H1 (cell line): ENCODE measurements at regions not wholly inside any gene's neighbourhood (a gene's known extent, or its start where the extent isn't known, plus 50 kb on each side); places are given as distances from the start of the nearest gene placed in this dataset.

Experiments used
- BRCA1 ChIP-seq: IDR thresholded peaks from 2 replicates; pipeline ENCODE4 v1.6.1; 2012; ENCODE audit warnings: low read depth, low read length, improper control_type of control experiment
- CHD1 ChIP-seq: IDR thresholded peaks from 2 replicates; pipeline ENCODE4 v1.6.1; 2012; ENCODE audit warnings: low read depth, low read length, improper control_type of control experiment
- CREB1 ChIP-seq: IDR thresholded peaks from 2 replicates; pipeline ENCODE4 v1.6.1; 2012; ENCODE audit warnings: inconsistent platforms
- KDM5A ChIP-seq: fragments of 200-600 bp; IDR thresholded peaks from 2 replicates; pipeline ENCODE4 v1.7.1; 2012; ENCODE audit warnings: mild to moderate bottlenecking, low read length, inconsistent platforms, mixed read lengths
- SIRT6 ChIP-seq: IDR thresholded peaks from one replicate; pipeline ENCODE4 v1.7.1; 2012; ENCODE audit warnings: low read length, inconsistent platforms
- TF ChIP-seq, protein P1 (sequence below): fragments of 300-600 bp; sonication (generic); IDR thresholded peaks from 2 replicates; pipeline ENCODE4 v1.7.1; 2012; ENCODE audit warnings: low read length, moderate library complexity, mild to moderate bottlenecking, inconsistent platforms; ENCODE audit not compliant: insufficient replicate concordance
- TF ChIP-seq, protein P2 (sequence below): IDR thresholded peaks from 2 replicates; pipeline ENCODE4 v1.6.1; 2011; ENCODE audit warnings: low read depth, mild to moderate bottlenecking, low read length; ENCODE audit not compliant: insufficient read depth
- TF ChIP-seq, protein P3 (sequence below): IDR thresholded peaks from 2 replicates; pipeline ENCODE4 v1.6.1; 2012; ENCODE audit warnings: inconsistent platforms

DNA sequence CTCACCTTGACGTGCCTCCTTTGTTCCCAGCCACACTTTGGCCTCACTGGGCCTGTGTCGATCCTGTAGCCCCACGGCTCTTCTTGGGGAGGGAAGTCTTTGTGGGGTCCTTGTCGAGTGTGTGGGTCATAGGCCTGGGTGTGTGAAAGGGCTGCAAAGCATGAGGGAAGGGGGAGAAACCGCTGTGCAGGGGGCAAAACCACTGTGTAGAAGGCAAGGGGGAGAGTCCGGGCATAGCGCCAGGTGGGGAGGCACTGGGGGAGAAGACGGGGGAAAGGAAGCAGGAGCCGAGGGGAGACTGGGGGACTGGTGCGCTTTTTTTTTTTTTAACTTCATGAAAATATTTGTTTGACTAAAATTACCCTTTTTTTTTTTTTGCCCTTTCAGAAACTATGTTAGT is 65.1 kb upstream of the RASD2 start (continued):
- TF ChIP-seq, protein P1, sequence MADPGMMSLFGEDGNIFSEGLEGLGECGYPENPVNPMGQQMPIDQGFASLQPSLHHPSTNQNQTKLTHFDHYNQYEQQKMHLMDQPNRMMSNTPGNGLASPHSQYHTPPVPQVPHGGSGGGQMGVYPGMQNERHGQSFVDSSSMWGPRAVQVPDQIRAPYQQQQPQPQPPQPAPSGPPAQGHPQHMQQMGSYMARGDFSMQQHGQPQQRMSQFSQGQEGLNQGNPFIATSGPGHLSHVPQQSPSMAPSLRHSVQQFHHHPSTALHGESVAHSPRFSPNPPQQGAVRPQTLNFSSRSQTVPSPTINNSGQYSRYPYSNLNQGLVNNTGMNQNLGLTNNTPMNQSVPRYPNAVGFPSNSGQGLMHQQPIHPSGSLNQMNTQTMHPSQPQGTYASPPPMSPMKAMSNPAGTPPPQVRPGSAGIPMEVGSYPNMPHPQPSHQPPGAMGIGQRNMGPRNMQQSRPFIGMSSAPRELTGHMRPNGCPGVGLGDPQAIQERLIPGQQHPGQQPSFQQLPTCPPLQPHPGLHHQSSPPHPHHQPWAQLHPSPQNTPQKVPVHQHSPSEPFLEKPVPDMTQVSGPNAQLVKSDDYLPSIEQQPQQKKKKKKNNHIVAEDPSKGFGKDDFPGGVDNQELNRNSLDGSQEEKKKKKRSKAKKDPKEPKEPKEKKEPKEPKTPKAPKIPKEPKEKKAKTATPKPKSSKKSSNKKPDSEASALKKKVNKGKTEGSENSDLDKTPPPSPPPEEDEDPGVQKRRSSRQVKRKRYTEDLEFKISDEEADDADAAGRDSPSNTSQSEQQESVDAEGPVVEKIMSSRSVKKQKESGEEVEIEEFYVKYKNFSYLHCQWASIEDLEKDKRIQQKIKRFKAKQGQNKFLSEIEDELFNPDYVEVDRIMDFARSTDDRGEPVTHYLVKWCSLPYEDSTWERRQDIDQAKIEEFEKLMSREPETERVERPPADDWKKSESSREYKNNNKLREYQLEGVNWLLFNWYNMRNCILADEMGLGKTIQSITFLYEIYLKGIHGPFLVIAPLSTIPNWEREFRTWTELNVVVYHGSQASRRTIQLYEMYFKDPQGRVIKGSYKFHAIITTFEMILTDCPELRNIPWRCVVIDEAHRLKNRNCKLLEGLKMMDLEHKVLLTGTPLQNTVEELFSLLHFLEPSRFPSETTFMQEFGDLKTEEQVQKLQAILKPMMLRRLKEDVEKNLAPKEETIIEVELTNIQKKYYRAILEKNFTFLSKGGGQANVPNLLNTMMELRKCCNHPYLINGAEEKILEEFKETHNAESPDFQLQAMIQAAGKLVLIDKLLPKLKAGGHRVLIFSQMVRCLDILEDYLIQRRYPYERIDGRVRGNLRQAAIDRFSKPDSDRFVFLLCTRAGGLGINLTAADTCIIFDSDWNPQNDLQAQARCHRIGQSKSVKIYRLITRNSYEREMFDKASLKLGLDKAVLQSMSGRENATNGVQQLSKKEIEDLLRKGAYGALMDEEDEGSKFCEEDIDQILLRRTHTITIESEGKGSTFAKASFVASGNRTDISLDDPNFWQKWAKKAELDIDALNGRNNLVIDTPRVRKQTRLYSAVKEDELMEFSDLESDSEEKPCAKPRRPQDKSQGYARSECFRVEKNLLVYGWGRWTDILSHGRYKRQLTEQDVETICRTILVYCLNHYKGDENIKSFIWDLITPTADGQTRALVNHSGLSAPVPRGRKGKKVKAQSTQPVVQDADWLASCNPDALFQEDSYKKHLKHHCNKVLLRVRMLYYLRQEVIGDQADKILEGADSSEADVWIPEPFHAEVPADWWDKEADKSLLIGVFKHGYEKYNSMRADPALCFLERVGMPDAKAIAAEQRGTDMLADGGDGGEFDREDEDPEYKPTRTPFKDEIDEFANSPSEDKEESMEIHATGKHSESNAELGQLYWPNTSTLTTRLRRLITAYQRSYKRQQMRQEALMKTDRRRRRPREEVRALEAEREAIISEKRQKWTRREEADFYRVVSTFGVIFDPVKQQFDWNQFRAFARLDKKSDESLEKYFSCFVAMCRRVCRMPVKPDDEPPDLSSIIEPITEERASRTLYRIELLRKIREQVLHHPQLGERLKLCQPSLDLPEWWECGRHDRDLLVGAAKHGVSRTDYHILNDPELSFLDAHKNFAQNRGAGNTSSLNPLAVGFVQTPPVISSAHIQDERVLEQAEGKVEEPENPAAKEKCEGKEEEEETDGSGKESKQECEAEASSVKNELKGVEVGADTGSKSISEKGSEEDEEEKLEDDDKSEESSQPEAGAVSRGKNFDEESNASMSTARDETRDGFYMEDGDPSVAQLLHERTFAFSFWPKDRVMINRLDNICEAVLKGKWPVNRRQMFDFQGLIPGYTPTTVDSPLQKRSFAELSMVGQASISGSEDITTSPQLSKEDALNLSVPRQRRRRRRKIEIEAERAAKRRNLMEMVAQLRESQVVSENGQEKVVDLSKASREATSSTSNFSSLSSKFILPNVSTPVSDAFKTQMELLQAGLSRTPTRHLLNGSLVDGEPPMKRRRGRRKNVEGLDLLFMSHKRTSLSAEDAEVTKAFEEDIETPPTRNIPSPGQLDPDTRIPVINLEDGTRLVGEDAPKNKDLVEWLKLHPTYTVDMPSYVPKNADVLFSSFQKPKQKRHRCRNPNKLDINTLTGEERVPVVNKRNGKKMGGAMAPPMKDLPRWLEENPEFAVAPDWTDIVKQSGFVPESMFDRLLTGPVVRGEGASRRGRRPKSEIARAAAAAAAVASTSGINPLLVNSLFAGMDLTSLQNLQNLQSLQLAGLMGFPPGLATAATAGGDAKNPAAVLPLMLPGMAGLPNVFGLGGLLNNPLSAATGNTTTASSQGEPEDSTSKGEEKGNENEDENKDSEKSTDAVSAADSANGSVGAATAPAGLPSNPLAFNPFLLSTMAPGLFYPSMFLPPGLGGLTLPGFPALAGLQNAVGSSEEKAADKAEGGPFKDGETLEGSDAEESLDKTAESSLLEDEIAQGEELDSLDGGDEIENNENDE = no peak
- TF ChIP-seq, protein P2, sequence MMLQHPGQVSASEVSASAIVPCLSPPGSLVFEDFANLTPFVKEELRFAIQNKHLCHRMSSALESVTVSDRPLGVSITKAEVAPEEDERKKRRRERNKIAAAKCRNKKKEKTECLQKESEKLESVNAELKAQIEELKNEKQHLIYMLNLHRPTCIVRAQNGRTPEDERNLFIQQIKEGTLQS = no peak
- TF ChIP-seq KDM5A (no peak), SIRT6 (no peak), CHD1 (no peak), CREB1 (no peak), BRCA1 (no peak)
- TF ChIP-seq, protein P3, sequence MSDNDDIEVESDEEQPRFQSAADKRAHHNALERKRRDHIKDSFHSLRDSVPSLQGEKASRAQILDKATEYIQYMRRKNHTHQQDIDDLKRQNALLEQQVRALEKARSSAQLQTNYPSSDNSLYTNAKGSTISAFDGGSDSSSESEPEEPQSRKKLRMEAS = no peak
